Right lobe of liver (tissue), 4 donors: ENCODE measurements at regions not wholly inside any gene's neighbourhood (a gene's known extent, or its start where the extent isn't known, plus 50 kb on each side); places are given as distances from the start of the nearest gene placed in this dataset.

Source experiments
- CTCF ChIP-seq, 4 donors: fragments of 200-600 bp in 3 of 4; fragments of 450-650 bp in 1 of 4; IDR thresholded peaks; one replicate each; pipeline versions ENCODE4 v1.5.1 to v1.8.0; 2016 to 2022; ENCODE audit warnings: antibody characterized with exemption in 4 of 4, mild to moderate bottlenecking in 2 of 4
- POLR2A ChIP-seq: fragments of 450-650 bp; IDR thresholded peaks from one replicate; pipeline ENCODE4 v1.6.1; 2017; ENCODE audit warnings: antibody characterized with exemption, mild to moderate bottlenecking
- donor health status: DM: no; HTN: no; CAD: no.
- donor health status: DM: no; HTN: no; CAD: no.
- donor health status: DM: no; HTN: yes; CAD: no.

DNA sequence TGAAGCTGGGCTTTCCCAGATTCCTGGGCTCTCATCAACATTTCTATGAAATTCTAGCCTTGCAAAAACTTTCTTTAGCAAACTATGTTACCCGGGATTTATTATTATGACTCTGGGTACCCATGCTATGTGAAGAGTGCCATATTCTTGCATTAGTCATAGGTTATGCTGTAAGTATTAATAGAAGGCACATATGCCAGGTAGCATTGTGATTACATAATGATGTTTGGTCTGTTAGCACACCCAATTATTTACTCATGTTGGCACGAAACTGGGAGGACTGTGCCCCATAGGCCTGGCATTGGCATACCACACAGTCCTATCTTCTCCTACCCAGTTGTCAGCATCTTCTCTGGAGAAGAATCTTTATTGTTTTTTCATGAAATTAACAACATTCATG is 171.0 kb downstream of the SLC4A3 start:
- TF ChIP-seq POLR2A = no peak
- no peak for TF ChIP-seq CTCF (IDR thresholded peaks at IDR 0.05)
